ENCODE measurements at regions not wholly inside any gene's neighbourhood (a gene's known extent, or its start where the extent isn't known, plus 50 kb on each side); places are given as distances from the start of the nearest gene placed in this dataset.

DNA sequence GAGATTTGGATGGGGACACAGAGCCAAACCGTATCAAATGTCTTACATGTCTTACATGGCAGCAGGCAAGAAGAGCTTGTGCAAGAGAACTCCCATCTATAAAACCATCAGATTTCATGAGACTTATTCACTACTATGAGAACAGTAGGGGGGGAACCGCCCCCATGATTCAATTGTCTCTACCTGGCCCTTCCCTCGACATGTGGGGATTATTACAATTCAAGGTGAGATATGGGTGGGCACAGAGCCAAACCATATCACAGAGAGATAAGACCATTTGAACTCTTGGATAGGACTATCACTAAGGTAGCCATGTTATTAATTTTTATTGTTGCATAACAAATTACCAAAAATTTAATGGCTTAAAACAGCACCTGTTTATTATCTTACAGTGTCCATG is 611.7 kb downstream of the SOX6 start:
- TF ChIP-seq CTCF (conservative IDR thresholded peaks at IDR 0.05) (no peak), ZFX (IDR thresholded peaks at IDR 0.05) (no peak)
